ENCODE measurements at regions not wholly inside any gene's neighbourhood (a gene's known extent, or its start where the extent isn't known, plus 50 kb on each side); places are given as distances from the start of the nearest gene placed in this dataset.

DNA sequence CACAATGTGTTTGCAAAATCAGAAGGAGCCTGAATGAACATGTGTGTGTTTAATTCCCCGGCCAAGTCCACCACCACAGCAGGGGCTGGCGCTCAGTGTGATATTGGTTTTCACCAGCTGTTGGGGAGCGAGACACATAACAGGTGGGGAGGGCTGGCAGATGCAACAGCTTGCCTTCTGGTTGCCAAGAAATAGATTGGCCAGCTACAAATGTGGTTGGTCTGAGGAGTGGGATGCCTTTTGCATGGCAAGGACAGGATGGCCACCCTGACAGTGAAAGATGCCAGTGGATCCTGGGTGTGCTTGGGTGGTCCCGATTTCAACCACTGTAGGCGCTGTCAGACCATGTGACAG lies 292.5 kb upstream of the FZD8 start:
- TF ChIP-seq, protein P1, sequence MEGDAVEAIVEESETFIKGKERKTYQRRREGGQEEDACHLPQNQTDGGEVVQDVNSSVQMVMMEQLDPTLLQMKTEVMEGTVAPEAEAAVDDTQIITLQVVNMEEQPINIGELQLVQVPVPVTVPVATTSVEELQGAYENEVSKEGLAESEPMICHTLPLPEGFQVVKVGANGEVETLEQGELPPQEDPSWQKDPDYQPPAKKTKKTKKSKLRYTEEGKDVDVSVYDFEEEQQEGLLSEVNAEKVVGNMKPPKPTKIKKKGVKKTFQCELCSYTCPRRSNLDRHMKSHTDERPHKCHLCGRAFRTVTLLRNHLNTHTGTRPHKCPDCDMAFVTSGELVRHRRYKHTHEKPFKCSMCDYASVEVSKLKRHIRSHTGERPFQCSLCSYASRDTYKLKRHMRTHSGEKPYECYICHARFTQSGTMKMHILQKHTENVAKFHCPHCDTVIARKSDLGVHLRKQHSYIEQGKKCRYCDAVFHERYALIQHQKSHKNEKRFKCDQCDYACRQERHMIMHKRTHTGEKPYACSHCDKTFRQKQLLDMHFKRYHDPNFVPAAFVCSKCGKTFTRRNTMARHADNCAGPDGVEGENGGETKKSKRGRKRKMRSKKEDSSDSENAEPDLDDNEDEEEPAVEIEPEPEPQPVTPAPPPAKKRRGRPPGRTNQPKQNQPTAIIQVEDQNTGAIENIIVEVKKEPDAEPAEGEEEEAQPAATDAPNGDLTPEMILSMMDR (conservative IDR thresholded peaks at IDR 0.05; ENCODE audit: low read depth, low read length) = no peak
- TF ChIP-seq FOS (IDR thresholded peaks at IDR 0.05; ENCODE audit: low read depth, low read length) (no peak), MXI1 (IDR thresholded peaks at IDR 0.05; ENCODE audit: borderline replicate concordance, low read depth, low read length) (no peak), BHLHE40 (IDR thresholded peaks at IDR 0.05; ENCODE audit: low read depth, low read length) (no peak), CEBPB (IDR thresholded peaks at IDR 0.05; ENCODE audit: low read depth, low read length) (no peak), NFE2L2 (IDR thresholded peaks at IDR 0.05; ENCODE audit: low read depth, low read length) (no peak), POLR2A (IDR thresholded peaks at IDR 0.05; ENCODE audit: low read depth, low read length) (no peak), RFX5 (IDR thresholded peaks at IDR 0.05; ENCODE audit: low read depth, low read length) (no peak), MAFK (IDR thresholded peaks at IDR 0.05; ENCODE audit: low read depth, low read length) (no peak), RCOR1 (IDR thresholded peaks at IDR 0.05; ENCODE audit: insufficient replicate concordance, low read length) (no peak), SMC3 (IDR thresholded peaks at IDR 0.05; ENCODE audit: low read depth, low read length) (no peak)
- TF ChIP-seq, protein P2, sequence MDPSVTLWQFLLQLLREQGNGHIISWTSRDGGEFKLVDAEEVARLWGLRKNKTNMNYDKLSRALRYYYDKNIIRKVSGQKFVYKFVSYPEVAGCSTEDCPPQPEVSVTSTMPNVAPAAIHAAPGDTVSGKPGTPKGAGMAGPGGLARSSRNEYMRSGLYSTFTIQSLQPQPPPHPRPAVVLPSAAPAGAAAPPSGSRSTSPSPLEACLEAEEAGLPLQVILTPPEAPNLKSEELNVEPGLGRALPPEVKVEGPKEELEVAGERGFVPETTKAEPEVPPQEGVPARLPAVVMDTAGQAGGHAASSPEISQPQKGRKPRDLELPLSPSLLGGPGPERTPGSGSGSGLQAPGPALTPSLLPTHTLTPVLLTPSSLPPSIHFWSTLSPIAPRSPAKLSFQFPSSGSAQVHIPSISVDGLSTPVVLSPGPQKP (IDR thresholded peaks at IDR 0.05; ENCODE audit: borderline replicate concordance, low read depth, low read length) = no peak
- TF ChIP-seq, protein P3, sequence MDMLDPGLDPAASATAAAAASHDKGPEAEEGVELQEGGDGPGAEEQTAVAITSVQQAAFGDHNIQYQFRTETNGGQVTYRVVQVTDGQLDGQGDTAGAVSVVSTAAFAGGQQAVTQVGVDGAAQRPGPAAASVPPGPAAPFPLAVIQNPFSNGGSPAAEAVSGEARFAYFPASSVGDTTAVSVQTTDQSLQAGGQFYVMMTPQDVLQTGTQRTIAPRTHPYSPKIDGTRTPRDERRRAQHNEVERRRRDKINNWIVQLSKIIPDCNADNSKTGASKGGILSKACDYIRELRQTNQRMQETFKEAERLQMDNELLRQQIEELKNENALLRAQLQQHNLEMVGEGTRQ (IDR thresholded peaks at IDR 0.05; ENCODE audit: low read depth, low read length) = no peak

Data from IMR-90 (cell line).